ENCODE measurements at regions not wholly inside any gene's neighbourhood (a gene's known extent, or its start where the extent isn't known, plus 50 kb on each side); places are given as distances from the start of the nearest gene placed in this dataset.
"Not testable (repeated sequence)": the region's sequence is repeated elsewhere in the genome, so short reads cannot be mapped to it uniquely, and the experiment has no call there.

- DNase-seq (ENCODE audit: low read depth, low spot score): no peak
Observed at GRCh38 chr4:64829749-64830148, 420.5 kb upstream of the TECRL start.

GRCh38 chr4:64824591-64824990 lies 415.3 kb upstream of the TECRL start:
- no peak for DNase-seq (ENCODE audit: low read depth, low spot score)

DNA sequence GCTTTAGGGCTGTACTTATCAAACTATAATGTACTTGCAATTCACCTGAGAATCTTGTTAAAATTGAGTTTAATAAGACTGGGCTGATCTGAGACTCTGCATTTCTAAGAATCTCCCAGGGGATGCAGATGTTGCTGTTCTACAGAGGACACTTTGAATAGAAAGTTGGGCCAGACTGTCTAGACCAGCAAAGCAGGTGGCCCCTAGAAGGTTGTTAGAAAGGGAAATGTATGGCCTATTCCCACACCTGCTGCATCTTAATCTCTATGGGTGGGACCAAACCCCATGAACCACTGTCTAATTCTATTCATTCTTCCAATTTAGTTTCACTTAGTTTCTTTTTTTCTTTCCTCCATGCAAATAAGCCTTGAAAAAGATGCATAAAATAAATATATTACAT lies 413.2 kb upstream of the TECRL start:
- DNase-seq (ENCODE audit: low read depth, low spot score): no peak

DNA sequence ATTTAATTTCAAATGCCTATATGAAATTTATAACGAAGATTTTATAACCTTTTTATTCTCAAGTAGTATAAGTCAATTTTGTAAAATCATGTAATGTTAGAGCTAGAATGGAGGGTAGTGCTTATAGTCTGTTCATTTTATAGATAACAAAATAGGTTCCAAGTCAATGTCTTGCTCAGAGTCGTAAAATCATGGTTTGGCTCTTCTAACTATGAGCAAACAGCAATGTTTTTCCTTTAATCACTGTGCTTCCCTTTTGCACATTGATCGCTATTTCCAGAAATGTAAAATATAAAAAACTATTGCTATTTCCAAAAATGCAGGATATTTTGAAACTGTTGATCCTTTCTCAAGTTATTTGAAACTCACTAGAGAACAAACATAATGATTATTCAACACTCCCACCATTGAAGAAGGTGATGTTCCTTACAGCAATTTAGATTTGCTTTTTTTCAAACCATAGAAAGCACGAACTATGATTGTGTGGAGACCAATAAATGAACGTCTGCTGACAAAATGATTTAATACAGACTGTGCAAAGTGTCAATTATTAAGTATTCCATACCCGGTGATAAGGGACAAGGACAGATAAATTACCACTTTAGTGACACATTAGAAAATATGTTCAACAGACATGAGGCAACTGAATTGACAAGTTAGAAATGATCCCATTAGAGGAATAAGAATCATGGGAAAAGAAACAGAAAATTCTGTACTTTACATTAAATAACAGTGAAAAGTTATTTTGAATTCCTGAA lies 412.1 kb upstream of the TECRL start:
- no peak for DNase-seq (ENCODE audit: low read depth, low spot score)

- DNase-seq (ENCODE audit: low read depth, low spot score): no peak
Observed at GRCh38 chr4:64814616-64815015, 405.4 kb upstream of the TECRL start.

DNA sequence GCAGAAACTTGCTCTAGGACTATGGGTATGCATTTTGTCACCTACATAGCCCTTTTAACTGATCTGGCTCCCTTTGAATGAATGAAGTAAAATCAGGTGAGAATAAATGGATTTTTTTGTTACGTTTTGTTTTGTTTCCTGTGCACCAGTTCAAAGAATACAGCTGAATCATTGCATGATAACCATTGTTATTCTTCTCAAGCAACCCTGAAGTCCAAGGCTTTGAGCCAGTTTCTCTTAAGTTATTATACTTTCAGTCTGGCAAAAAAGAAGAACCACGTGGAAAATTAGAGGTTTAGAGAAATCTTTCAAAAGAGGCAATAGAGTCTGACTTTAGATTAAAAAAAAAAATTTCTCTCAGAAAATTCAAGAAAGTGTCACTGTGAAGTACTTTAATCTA lies 398.6 kb upstream of the TECRL start:
- DNase-seq (ENCODE audit: low read depth, low spot score): no peak

DNA sequence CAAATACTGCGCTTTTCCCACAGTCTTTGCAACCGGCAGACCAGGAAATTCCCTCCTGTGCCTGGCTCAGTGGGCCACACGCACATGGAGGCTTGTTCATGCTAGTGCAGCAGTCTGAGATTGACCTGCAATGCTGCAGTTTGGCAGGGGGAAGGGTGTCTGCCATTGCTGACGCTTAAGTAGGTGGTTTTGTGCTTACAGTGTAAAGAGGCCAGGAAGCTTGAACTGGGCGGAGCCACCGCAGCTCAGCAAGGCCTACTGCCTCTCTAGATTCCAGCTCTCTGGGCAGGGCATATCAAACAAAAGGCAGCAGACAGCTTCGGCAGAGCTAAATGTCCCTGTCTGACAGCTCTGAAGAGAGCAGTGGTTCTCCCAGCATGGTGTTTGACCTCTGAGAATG lies 390.5 kb upstream of the TECRL start:
- DNase-seq (ENCODE audit: low read depth, low spot score): peak; percentile 24

- not testable (repeated sequence) for DNase-seq (ENCODE audit: low read depth, low spot score)
Observed at GRCh38 chr4:64798828-64799227, 389.6 kb upstream of the TECRL start.

DNA sequence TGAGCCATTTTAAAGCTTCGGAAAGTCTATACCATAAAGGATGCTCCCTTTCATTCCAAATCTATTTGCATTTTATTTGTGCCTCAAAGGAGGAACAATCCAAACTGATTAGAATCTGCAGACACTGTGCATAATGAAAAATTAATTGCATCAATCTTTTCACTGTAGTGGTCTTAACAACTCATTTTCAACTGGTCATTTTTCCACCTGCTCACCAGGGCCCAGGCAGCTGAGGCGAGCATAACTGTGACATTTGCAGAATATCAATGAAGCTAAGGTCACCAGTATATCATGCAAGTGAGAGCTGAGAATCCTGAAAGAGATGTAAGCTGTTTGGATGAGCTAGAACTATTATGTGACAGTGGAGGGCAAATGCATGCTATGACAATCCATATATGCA lies 387.3 kb upstream of the TECRL start:
- DNase-seq (ENCODE audit: low read depth, low spot score): no peak

DNA sequence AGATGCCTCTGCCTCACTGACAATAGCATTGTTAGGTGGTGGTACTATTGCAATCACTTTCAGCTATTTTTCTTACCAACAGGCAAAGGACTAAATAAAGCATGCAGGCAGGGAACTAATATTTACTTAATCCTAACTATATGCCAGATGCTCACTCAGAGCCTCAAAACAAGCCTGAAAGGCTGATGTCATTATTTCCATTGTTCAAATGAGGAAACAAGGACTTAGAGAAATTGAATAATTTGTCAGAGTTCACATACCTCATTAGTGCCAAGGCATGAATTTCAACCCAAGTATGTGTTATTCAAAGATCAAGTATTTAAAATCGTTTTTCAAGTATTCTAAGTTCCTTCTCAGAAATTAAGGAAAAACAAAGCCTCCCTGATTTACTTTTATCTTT lies 374.9 kb upstream of the TECRL start:
- DNase-seq (ENCODE audit: low read depth, low spot score): no peak

DNA sequence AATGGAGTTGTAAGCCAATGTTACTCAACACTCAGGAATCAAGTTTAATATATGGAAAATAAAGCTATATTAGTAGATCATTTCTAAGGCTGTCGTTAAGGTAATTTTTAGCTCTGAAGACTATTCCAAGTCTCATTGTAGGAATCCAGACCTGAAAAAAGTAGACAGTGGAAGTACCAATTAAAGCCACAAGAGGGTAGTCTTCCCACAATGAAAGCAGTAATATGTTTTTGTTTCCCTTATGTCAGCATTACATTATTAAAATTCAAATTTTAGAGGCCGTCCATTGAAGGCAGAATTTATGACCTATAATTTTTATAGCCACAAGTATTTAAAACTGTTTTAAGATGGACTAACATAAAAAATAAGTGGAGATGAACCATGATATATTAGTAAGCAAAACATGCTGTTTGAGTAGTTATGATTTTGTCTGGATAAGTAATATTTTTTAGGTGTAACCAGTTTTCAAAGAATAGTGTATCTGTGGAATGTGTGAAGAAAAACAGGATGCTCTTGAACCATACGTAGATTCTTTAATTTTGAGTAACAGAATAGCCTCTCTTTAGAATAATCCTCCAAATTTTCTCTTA lies 372.6 kb upstream of the TECRL start:
- DNase-seq (ENCODE audit: low read depth, low spot score): no peak

DNA sequence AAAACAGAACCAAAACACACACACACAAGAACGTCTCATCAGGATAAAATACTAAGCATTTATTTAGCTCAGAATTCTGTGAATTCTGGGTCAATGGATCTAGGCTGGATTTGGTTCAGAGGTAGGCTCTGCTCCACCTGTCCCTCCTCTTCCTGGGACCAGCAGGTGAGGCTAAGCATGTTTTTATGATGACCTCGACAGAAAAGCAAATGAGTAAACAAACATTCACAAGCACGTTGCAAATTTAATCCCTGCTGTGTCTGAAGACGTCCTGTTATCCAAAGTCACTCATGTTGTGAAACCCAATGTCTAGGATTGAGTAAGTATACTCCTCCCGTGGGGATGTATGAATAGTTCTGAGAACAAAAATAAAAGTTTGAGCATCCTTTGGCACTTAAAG lies 371.4 kb upstream of the TECRL start:
- no peak for DNase-seq (ENCODE audit: low read depth, low spot score)

GRCh38 chr4:64777286-64777685 lies 368.0 kb upstream of the TECRL start:
- no peak for DNase-seq (ENCODE audit: low read depth, low spot score)

GRCh38 chr4:64776820-64777219 lies 367.6 kb upstream of the TECRL start:
- no peak for DNase-seq (ENCODE audit: low read depth, low spot score)

- no peak for DNase-seq (ENCODE audit: low read depth, low spot score)
Observed at GRCh38 chr4:64774626-64775025, 365.4 kb upstream of the TECRL start.

- DNase-seq (ENCODE audit: low read depth, low spot score): no peak
Observed at GRCh38 chr4:64771149-64771548, 361.9 kb upstream of the TECRL start.

DNA sequence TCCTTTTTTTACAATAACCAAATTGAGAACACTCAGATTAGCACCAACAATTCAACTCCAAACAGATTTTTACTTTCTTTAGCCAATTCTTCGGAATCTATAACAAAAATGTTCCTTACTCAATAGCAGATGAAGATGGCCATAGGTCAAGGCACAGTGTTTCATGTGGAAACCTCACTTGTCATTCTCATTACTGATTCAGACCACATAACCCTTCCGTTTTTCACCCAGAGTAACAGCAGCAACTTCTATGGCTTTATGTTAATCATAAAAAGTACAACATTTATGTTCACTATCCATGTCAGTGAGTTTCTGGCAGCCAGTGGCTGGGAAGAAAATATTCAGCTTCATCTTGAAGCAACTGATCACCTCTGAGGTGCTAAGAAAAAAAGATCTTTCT lies 358.3 kb upstream of the TECRL start:
- DNase-seq (ENCODE audit: low read depth, low spot score): no peak

DNA sequence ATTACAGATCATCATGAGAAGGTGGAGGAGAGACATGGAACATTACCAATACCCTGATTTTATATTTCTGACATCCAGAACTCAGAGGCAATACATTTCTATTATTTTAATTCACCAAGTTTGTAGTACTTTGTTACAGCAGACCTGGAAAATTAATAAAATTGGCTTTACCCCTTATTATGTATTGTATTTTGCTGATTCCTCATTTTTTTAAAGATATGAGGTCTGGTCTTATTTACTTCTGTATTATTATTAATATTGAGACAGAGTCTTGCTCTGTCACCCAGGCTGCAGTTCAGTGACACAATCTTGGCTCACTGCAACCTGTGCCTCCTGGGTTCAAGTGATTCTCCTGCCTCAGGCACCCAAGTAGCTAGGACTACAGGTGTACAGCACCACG lies 357.3 kb upstream of the TECRL start:
- DNase-seq (ENCODE audit: low read depth, low spot score): no peak

DNA sequence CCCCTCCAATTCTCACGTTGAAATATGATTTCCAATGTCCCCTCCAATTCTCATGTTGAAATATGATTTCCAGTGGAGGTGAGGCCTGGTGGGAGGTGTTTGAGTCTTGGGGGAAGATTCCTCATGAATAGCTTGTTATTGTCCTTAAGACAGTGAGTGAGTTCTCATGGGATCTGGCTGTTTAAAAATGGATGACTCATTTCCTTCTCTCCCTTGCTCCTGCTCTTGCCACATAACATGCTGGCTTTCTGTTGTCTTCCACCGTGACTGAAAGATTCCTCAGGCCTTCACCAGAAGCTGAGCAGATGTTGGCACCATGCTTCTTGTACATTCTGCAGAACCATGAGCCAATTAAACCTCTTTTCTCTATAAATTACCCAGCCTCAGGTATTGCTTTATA lies 346.8 kb upstream of the TECRL start:
- DNase-seq (ENCODE audit: low read depth, low spot score): no peak

DNA sequence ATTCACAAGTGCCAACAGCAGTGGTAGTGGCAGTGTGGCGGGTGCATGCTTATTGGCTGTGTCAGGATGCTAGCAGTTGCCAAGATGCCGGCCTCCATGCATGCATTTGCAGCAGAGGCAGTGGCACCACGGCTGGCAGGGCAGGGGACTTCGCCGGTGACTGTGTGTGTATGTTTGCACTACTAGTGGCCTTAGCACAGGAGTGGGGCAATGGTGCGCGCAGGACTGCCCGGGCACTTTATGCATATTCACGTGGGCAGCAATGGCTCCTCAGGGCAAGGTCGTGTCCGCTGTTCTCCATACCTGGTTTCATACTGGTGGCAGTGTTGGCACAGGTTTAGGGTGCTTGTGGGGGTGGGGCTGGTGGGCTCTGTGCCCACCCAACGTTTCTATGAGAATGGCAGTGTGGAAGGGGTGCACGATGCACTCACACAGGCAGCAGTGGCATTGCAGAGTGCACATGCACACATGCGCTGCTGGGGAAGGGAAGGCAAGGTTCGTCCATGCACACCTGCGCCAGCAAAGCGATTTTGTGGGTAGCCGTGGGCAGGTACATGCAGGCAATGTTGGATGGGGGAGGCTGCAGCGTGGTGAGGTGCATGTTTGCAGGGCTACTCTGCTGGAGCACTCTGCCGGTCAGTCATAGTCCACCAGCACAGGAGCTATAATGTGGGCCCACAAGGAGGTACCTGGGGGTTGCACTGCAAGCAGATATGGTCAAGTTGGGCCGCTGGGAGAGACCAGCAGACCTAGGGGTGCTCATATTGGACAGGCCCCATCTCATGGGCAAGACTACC lies 338.9 kb upstream of the TECRL start:
- no peak for DNase-seq (ENCODE audit: low read depth, low spot score)

DNA sequence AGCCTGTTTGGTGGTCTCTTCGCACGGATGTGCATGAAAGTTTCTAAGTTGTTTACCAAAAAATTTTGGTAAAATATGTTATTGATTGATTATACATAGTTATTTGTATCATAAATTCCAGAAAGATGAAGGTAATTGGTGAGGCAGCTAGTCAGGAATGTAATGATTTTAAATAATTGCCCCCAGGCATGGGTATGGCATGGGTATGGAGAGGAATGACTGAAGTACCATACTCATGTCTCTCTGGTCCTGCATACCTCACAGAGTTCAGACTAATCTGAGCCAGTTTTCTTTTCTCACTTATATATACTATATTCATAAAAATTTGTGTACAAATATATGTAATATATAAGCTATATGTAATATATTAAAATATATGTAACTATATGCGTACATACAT lies 329.0 kb upstream of the TECRL start:
- no peak for DNase-seq (ENCODE audit: low read depth, low spot score)

DNA sequence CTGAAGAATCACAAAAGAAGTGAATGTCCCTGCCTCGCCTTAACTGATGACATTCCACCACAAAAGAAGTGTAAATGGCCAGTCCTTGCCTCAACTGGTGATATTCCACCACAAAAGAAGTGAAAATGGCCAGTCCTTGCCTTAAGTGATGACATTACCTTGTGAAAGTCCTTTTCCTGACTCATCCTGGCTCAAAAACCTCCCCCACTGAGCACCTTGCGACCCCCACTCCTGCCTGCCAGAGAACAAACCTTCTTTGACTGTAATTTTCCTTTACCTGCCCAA lies 328.5 kb upstream of the TECRL start:
- peak; percentile 58 for DNase-seq (ENCODE audit: low read depth, low spot score)

Data from ELF-1 (cell line).